ENCODE measurements at regions not wholly inside any gene's neighbourhood (a gene's known extent, or its start where the extent isn't known, plus 50 kb on each side); places are given as distances from the start of the nearest gene placed in this dataset.
A peak's percentile ranks its signal among the peaks of the same experiment; 100 is the strongest.

DNA sequence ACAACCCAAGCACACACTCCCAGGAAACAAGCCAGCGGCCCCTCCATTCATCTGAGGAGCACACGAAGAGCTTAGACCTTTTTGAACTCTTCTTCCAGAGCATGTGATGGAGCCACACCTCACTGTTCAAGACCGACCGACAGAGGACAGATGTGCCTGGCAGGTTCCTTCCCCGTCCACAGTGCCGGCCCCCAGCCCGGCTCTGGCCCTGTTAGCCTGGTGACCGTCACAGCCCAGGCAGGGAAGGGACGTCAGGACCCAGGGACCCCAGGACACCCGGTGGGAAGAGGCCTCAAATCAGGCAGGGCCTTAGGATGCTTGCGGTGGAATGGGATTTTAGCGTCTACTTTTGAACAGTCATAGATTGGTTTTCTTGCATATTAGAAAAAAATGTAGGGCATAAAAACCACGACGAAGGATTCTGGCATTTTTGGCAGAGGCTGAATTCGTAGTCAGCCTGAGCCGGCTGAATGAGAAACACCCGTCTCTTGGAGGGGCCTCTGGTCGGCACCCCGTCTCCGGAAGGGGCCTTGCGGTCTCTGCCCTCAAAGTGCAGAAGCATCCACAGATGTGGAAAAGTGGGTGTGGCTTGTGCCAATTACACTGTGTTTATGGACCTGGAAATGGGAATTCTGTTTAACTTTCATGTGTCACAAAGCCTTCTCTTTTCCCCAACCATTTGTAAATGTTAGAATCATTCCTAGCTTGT, 79.3 kb downstream of the SIK1 start:
- Histone ChIP-seq H3K9me3 (ENCODE audit: low read depth) (no peaks in the 10 kb centered on the region), H3K27ac (no peak overlapping the region), H3K4me1 (ENCODE audit: low read depth) (peaks cover 15% of the 10 kb centered on the region), H3K4me3 (no peak overlapping the region), H3K27me3 (no peaks in the 10 kb centered on the region), H3K36me3 (no peaks in the 10 kb centered on the region)
- DNase-seq (ENCODE audit: low read depth in 1 of 2, low spot score in 1 of 2), result no peak
- TF ChIP-seq, protein P1, sequence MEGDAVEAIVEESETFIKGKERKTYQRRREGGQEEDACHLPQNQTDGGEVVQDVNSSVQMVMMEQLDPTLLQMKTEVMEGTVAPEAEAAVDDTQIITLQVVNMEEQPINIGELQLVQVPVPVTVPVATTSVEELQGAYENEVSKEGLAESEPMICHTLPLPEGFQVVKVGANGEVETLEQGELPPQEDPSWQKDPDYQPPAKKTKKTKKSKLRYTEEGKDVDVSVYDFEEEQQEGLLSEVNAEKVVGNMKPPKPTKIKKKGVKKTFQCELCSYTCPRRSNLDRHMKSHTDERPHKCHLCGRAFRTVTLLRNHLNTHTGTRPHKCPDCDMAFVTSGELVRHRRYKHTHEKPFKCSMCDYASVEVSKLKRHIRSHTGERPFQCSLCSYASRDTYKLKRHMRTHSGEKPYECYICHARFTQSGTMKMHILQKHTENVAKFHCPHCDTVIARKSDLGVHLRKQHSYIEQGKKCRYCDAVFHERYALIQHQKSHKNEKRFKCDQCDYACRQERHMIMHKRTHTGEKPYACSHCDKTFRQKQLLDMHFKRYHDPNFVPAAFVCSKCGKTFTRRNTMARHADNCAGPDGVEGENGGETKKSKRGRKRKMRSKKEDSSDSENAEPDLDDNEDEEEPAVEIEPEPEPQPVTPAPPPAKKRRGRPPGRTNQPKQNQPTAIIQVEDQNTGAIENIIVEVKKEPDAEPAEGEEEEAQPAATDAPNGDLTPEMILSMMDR (IDR thresholded peaks at IDR 0.05; ENCODE audit: low read depth, low read length), result no peak

DNA sequence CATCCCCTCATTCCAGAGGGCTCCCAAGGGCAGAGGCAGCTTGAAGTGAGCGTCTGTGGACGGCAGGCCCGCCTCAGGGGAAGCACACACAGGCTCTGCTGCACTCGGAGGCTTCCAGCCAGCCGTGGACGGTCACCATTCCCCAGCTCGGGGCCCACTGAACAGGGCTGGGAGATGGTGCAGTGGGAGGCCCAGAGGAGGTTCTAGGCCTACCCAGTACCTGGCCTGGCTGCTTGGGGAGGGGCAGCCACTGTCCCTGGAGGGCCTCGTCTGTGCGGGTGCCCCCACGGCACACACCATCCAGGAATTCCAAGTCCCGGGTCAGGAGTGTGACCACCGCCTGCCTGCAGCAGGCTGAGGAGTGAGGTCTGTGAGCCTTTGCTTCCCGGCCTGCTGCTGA, 80.4 kb downstream of the SIK1 start:
- TF ChIP-seq, protein P1 (IDR thresholded peaks at IDR 0.05; ENCODE audit: low read depth, low read length), result no peak
- H3K27ac ChIP-seq, result peak overlapping the region; percentile 22
- no peaks in the 10 kb centered on the region for H3K27me3 ChIP-seq
- no peak for DNase-seq (ENCODE audit: low read depth in 1 of 2, low spot score in 1 of 2)
- H3K36me3 ChIP-seq, result no peaks in the 10 kb centered on the region
- H3K9me3 ChIP-seq (ENCODE audit: low read depth), result no peaks in the 10 kb centered on the region
- H3K4me3 ChIP-seq, result no peak overlapping the region
- peaks cover 15% of the 10 kb centered on the region for H3K4me1 ChIP-seq (ENCODE audit: low read depth)

DNA sequence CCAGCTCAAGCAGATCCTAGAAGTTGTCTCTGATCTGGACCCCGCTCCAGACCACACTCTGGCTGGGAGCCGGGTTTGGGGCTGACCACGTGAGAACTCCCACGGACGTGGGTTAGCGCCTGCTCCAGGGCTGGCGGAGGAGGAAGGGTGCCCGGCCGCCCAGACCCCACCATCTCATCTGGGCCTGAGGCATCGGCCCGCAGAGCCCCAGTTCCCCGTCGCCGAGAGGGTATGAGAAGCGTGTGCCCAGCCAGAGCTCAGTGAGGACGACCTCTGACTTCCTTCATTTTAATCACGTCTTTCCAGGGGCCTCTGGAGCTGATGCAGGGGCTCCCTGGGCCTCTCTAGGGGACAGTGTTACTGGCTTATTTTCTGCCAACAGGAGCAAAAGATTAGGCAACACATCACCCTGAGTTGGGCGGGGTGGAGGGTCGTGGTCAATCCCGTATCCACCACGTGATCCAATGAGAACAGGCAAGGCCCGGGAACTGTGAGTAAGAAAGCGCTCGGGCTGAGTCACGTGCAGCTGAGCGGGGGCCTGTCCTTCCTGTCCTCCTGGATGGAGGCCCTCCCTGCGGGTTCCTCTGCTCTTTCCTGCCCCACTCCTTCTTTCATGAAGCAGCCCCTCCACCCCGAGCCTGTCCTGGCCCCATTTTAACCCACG, 81.1 kb downstream of the SIK1 start:
- peak in 1 of 2 donors; percentile 97 for DNase-seq (ENCODE audit: low read depth in 1 of 2, low spot score in 1 of 2)
- no peaks in the 10 kb centered on the region for H3K27me3 ChIP-seq
- H3K9me3 ChIP-seq (ENCODE audit: low read depth), result no peaks in the 10 kb centered on the region
- peaks cover 15% of the 10 kb centered on the region for H3K4me1 ChIP-seq (ENCODE audit: low read depth)
- H3K36me3 ChIP-seq, result no peaks in the 10 kb centered on the region
- H3K27ac ChIP-seq, result no peak overlapping the region
- H3K4me3 ChIP-seq, result no peak overlapping the region
- TF ChIP-seq, protein P1 (IDR thresholded peaks at IDR 0.05; ENCODE audit: low read depth, low read length), result no peak

DNA sequence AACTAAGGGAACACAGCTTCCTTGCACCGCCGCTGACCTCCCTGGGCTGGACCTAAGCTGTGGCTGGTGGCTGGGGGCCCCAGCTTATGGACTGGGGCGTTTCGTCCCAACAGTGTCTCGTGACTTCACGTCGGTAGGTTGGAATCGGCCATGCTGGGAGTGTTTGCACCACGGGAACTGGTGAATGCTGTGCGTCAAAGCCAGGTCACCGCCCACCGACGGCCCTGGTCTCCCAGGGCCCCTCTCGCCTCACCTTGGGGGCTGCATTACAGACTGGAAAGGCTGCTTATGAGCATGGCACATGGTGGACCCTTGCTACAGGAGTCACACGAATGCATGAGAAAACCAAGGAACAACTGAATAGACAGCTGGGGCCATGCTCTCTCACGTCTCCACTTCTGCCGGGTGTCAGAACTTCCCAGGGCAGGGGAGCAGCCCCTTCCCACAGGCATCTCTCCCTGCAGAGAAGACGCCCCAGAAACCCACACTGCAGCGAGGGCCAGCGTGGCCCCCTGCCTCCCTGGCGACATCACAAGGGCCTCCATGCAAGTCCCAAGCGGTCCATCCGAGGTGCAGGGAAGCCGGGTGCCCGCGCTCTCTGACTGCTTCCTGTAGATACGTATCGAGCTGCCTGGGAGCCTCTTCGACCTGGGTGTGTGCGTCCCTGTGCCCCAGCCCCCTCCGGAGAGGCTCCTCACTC, 81.7 kb downstream of the SIK1 start:
- H3K4me3 ChIP-seq, result no peak overlapping the region
- no peak overlapping the region for H3K27ac ChIP-seq
- TF ChIP-seq, protein P1 (IDR thresholded peaks at IDR 0.05; ENCODE audit: low read depth, low read length), result no peak
- no peak for DNase-seq (ENCODE audit: low read depth in 1 of 2, low spot score in 1 of 2)
- no peaks in the 10 kb centered on the region for H3K36me3 ChIP-seq
- no peaks in the 10 kb centered on the region for H3K9me3 ChIP-seq (ENCODE audit: low read depth)
- H3K4me1 ChIP-seq (ENCODE audit: low read depth), result peaks cover 15% of the 10 kb centered on the region
- H3K27me3 ChIP-seq, result no peaks in the 10 kb centered on the region

DNA sequence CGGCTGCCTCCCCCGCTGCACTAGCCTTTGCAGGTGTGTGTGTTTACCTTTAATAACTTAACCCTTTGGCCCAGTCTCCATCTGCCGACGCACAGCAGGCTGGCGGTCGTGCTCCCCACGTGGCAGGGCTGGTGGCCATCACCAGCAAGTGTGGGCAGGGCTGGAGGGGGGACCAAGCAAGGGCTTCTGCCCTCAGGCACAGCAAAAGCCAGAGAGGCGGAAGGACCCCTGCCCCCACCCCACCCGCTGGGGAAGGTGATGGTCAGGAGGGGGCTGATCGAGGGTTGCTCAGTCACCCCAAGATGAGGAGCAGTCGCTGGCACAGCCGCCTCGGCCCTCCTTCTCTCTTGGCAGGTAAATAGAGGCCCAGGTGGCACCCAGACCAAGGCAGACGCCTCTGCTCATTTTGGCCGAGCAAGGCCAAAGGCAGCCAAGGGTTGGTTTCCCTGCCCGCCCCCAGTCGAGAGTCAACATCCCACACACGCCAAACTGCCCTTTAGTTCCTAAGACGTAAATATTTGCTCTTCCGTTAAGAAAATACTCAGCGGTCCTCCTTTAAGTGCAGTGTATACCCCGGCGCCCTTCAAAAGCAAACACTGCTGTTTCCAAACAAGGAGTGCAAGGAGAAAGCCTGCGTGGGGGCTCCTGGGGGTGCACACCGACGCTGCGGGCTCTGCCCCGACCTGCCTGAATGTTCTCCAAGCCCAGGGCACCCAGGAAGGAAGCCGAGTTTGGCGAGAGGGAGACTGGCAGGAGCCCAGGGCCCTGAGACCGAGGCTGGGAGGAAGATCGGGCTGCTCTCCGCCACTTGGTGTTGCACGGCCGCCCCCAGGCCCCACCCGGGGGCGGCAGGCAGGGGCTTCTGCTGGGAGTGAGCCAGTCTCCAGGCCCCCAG, 82.7 kb downstream of the SIK1 start:
- DNase-seq (ENCODE audit: low read depth in 1 of 2, low spot score in 1 of 2), result no peak
- Histone ChIP-seq H3K4me1 (ENCODE audit: low read depth) (peaks cover 15% of the 10 kb centered on the region), H3K27ac (no peak overlapping the region), H3K9me3 (ENCODE audit: low read depth) (no peaks in the 10 kb centered on the region), H3K27me3 (no peaks in the 10 kb centered on the region), H3K36me3 (no peaks in the 10 kb centered on the region), H3K4me3 (no peak overlapping the region)
- TF ChIP-seq, protein P1 (IDR thresholded peaks at IDR 0.05; ENCODE audit: low read depth, low read length), result no peak
